ENCODE measurements at regions not wholly inside any gene's neighbourhood (a gene's known extent, or its start where the extent isn't known, plus 50 kb on each side); places are given as distances from the start of the nearest gene placed in this dataset.

- no peak overlapping the region for H3K27ac ChIP-seq (ENCODE audit: low read depth)
- ATAC-seq = no peak
- H3K9me2 ChIP-seq (ENCODE audit: insufficient read depth) = no peaks in the 10 kb centered on the region
- TF ChIP-seq ZNF331 (CRISPR knock-in tag; IDR thresholded peaks at IDR 0.05; ENCODE audit: low read depth) = no peak
- TF ChIP-seq ZNF462 (CRISPR knock-in tag; IDR thresholded peaks at IDR 0.05) = no peak
- no peak for TF ChIP-seq NANOG (IDR thresholded peaks at IDR 0.05; ENCODE audit: borderline replicate concordance)
- TF ChIP-seq POLR2AphosphoS5 (IDR thresholded peaks at IDR 0.05; ENCODE audit: low read depth) = no peak
- TF ChIP-seq STAT1 (IDR thresholded peaks at IDR 0.05; ENCODE audit: unreplicated experiment) = no peak
- TF ChIP-seq EZH2 (IDR thresholded peaks at IDR 0.05; ENCODE audit: low read depth, unreplicated experiment) = no peak
- TF ChIP-seq ZNF114 (CRISPR knock-in tag; IDR thresholded peaks at IDR 0.05) = no peak
- no peak for TF ChIP-seq REST (IDR thresholded peaks at IDR 0.05; ENCODE audit: unreplicated experiment)
- no peak for TF ChIP-seq CREB1 (CRISPR knock-in tag; IDR thresholded peaks at IDR 0.05; ENCODE audit: low read depth)
- no peak for TF ChIP-seq JUNB (IDR thresholded peaks at IDR 0.05; ENCODE audit: unreplicated experiment)
- no peak for TF ChIP-seq ETS1 (IDR thresholded peaks at IDR 0.05)
- TF ChIP-seq CTCF (conservative IDR thresholded peaks at IDR 0.05; ENCODE audit: low read depth in 2 of 2) = no peak
- TF ChIP-seq EZH2phosphoT487 (IDR thresholded peaks at IDR 0.05; ENCODE audit: unreplicated experiment) = no peak
- H3K4me3 ChIP-seq = no peak overlapping the region
- no peak overlapping the region for H3K27ac Mint-ChIP-seq
- H3F3A ChIP-seq (replicated peaks; ENCODE audit: low read depth) = no peaks in the 10 kb centered on the region
- H3K9me3 Mint-ChIP-seq = no peaks in the 10 kb centered on the region
- no peak overlapping the region for H3K4me2 ChIP-seq
- H3K36me3 Mint-ChIP-seq (ENCODE audit: low read depth) = no peaks in the 10 kb centered on the region
- H3K4me3 Mint-ChIP-seq = no peak overlapping the region
- no peak overlapping the region for H2AFZ ChIP-seq
- H3K27me3 ChIP-seq (ENCODE audit: insufficient read depth) = no peaks in the 10 kb centered on the region
- no peaks in the 10 kb centered on the region for H4K20me1 ChIP-seq (replicated peaks; ENCODE audit: insufficient read depth)
- DNase-seq (ENCODE audit: low spot score) = no peak
- H3K4me1 Mint-ChIP-seq = peaks cover 9% of the 10 kb centered on the region
- no peaks in the 10 kb centered on the region for H3K79me2 ChIP-seq (replicated peaks; ENCODE audit: insufficient read depth)
- H3K4me1 ChIP-seq (ENCODE audit: insufficient read depth) = no peaks in the 10 kb centered on the region
- no peaks in the 10 kb centered on the region for H3K36me3 ChIP-seq (ENCODE audit: insufficient read depth)
- no peaks in the 10 kb centered on the region for H3K27me3 Mint-ChIP-seq (ENCODE audit: insufficient read depth, low read depth, poor library complexity)
Observed at GRCh38 chrX:118208481-118208880, 91.9 kb upstream of the KLHL13 start.

All from GM23338 (cell line).